ENCODE measurements at regions not wholly inside any gene's neighbourhood (a gene's known extent, or its start where the extent isn't known, plus 50 kb on each side); places are given as distances from the start of the nearest gene placed in this dataset.

DNA sequence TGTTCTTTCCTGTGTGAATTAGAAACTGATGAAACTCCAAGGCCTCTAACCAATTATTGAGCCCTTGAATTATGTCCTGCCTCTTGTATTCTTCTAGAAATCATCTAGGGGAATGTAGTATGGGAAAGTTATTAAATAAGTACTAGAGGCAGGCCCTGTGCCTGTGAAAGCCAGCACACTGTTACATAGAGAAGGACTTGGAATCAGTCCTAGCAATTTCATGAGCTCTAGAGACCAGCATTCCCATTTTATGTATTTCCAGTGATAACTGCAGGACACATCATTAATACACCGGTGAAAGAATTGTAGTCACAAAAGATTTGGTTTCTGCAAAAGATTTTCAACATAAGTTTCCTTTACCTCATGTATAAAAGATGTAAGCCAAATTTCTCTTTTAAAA lies 168.5 kb upstream of the VLDLR start:
- no peak for DNase-seq (ENCODE audit: low spot score)

- DNase-seq (ENCODE audit: low spot score), result no peak
Measured at GRCh38 chr9:2453701-2454100, 167.9 kb upstream of the VLDLR start.

DNA sequence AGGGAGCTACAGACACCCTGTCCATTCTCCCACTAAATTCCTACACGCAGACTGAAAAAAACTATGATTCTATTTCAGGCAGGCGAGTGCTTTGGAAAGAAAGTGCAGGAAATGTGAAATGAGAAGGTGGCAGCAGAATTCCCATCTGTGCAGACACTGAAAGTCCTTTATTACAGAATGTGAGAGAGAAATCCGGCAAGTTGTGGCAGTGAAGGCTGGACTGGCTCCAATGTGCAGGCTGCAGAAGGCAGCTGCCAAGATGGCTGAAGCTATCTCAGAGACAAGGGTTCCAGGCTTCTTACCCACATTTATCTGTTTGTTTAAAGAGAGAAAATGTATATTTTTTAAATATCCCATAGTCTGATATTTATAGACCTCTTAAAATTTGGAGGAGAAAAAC lies 161.8 kb upstream of the VLDLR start:
- DNase-seq (ENCODE audit: low spot score), result no peak

- peak; percentile 44 for DNase-seq (ENCODE audit: low spot score)
Measured at GRCh38 chr9:2461892-2462291, 159.7 kb upstream of the VLDLR start.

DNA sequence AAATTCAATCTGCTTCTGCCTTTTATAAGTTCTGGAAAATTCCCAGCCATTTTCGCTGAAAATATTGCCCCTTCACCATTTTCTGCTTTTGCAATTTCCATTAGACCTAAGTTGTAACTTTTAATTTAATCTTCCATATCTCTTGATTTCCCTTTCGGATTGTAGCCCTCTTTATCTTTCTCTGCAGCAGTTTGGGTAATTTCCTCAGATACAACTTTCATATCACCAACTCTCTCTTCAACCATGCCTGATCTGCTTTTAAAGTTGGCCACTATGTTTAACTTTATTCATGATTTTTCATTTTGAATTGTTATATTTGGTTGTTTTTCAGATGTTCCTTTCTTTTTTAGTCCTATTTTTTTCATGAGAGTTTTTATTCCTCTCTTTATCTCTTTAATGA lies 157.0 kb upstream of the VLDLR start:
- DNase-seq (ENCODE audit: low spot score), result no peak

- no peak for DNase-seq (ENCODE audit: low spot score)
Measured at GRCh38 chr9:2465516-2465915, 156.1 kb upstream of the VLDLR start.

DNA sequence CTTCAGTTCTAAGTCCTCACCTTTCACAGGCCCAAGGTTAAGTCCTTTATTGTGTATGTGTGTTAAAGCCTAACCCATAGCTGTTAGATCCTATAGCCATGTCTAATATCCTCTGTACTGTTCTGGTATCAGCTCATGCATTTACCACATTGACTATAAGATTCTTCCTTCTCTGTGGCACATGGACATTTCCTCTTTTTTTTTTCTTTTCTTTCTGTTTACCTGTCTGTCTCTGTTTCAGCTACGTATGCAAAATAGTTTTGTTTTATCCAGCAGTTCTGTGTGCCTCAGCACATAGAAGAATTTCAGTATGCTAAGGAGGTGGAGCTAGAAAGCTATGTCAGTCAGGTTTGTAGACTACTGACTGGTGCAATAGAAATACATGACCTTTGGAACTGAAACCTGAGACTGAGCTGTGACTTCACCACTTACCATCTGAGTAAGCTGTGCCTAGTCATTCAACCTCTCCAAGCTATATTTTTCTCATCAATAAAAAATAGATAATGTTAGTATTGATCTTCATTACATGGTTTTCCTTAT lies 155.6 kb upstream of the VLDLR start:
- DNase-seq (ENCODE audit: low spot score), result no peak

DNA sequence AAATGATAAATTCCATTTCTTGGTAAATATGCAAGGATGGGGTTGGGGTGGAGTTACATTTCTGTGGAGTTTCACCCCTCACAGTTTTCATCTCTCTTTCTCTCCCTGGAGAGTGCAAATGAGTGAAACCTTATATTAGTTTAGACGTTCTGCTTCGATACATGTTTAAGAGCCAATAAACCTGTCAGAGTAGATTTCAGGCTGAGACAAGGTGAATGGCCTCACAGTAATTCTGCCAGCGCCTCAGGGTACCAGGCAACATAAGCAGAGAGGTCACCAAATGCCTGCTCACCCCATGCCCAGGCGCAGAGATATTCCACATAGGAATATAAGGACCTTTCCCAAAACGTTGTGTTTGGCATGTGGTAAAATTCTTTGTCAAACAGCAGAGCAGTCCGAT lies 154.9 kb upstream of the VLDLR start:
- no peak for DNase-seq (ENCODE audit: low spot score)

DNA sequence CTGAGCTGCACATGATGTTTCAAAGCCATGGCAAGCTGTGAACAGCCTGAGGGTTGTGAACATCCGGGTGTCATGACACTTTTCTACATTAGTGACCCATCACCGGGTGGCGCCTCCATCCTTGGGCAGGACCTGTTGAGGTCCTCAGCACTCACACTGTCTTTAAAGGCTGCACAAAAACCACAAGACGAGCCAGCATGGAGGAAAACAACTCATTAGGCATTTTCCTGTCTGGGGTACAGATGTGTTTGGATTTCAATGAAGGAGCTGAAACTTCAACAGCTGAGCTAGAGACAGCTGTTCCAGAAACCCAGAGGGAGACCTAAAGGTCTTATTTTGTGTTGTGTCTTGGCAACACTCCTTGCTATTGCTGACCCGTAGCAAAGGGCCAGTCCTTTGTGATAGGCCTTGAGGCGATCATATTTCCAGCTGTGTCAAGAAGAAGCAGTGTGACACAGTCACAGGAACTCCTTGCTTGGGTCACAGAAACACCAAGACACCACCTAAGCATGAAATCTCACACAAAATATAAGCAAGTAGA lies 151.8 kb upstream of the VLDLR start:
- DNase-seq (ENCODE audit: low spot score), result no peak

DNA sequence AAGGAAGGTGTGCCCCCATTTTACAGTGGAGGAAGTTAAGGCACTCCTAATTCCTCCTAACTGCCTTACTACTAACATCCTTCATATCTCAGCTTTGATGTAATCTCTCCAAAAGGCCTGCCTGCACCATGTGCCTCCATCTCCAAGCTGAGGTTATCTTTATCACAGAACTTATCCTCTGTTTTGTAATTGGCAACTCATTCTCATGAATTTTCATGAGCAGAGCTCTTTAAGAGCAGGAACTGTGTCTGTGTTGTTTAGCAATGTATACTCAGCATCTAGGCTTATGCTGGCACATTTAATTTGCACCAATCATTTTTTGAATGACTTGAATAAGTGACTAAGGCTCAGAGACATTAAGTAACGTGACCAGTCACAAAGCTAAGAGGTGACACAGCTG lies 147.9 kb upstream of the VLDLR start:
- no peak for DNase-seq (ENCODE audit: low spot score)

DNA sequence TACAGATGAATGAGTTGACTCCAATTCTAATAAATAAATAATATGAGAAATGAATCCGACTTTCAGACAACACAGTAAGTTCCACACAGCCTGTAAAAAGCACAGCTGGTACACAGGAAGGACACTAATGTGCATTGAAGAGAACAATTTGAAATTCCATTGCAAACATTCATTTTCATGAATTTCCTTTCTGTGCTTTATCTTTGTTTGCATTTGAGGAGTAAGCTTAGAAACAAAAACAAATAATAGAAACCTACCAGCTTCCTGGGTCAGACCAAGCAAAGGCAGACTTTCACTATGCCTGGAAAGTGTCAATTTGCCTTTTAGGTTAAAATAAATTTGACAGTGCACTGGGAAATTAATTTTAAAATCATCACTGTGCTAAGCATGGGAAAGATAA lies 143.8 kb upstream of the VLDLR start:
- peak; percentile 11 for DNase-seq (ENCODE audit: low spot score)

GRCh38 chr9:2478421-2478820 lies 143.2 kb upstream of the VLDLR start:
- no peak for DNase-seq (ENCODE audit: low spot score)

- DNase-seq (ENCODE audit: low spot score), result no peak
Measured at GRCh38 chr9:2479056-2479565, 142.5 kb upstream of the VLDLR start.

GRCh38 chr9:2480255-2480837 lies 141.2 kb upstream of the VLDLR start:
- no peak for DNase-seq (ENCODE audit: low spot score)

DNA sequence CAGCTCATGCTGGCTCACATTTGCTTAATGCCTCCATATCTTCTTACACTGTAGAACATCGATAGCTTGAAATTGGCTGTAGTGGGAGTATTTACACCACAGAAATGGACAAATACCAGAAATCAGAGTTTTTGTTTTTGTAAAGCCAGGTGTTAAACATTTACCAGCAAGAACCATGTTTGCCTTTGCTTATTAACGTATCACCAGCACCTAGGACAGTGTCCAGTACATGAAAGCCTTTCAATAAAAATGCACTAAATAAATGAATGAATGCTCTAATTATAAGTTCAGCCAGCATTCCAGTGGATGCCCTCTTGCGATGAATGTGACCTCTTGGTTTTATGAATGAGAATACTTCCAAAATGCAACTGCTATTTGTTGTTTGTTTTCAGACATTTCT lies 140.4 kb upstream of the VLDLR start:
- DNase-seq (ENCODE audit: low spot score), result no peak

DNA sequence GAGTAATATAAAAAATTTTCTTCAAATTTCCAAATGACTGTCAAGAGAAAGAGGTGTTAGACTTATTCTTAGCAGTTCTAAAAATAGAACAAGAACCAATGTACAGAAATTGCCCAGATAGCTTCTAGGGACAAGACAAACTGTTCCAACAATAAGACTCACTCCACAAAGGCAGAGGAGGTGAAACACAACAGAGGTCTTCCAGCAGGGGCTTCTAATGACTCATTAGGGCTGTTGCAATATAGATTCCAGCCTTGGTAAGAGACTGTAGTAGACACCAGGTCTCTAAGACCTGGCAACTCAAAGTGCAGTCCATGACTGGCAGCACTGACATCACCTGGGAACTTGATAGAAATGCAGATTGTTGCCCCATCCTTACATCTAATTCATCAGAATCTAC lies 134.6 kb upstream of the VLDLR start:
- DNase-seq (ENCODE audit: low spot score), result no peak

DNA sequence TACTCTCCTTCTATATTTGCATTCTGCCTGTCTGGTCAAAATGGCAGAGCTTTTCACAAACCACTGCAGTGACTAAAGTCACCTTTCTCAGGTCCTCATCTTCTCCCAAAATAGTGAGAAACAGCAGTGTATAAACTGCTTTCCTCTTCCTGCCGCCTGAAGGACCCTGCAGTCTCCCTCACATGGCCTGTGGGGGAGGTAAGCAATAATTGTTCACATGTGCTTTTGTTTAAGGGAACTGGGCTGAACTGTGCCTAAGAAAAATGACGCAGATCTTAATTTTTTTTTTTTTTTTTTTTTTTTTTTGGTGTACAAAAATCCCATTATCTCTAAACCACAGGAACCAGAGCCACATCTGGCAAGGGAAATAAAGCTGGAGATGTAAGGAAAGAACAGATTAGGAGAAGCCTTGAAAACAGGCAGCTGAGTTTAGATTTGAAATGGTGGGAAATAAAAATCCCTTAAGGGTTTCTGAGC lies 131.7 kb upstream of the VLDLR start:
- DNase-seq (ENCODE audit: low spot score), result peak; percentile 74

- DNase-seq (ENCODE audit: low spot score), result no peak
Measured at GRCh38 chr9:2492161-2492560, 129.4 kb upstream of the VLDLR start.

- DNase-seq (ENCODE audit: low spot score), result peak; percentile 39
Measured at GRCh38 chr9:2493109-2493508, 128.5 kb upstream of the VLDLR start.

GRCh38 chr9:2493529-2493928 lies 128.1 kb upstream of the VLDLR start:
- DNase-seq (ENCODE audit: low spot score), result no peak

GRCh38 chr9:2494562-2494961 lies 127.0 kb upstream of the VLDLR start:
- peak; percentile 74 for DNase-seq (ENCODE audit: low spot score)

GRCh38 chr9:2495221-2496005 lies 126.2 kb upstream of the VLDLR start:
- no peak for DNase-seq (ENCODE audit: low spot score)

DNA sequence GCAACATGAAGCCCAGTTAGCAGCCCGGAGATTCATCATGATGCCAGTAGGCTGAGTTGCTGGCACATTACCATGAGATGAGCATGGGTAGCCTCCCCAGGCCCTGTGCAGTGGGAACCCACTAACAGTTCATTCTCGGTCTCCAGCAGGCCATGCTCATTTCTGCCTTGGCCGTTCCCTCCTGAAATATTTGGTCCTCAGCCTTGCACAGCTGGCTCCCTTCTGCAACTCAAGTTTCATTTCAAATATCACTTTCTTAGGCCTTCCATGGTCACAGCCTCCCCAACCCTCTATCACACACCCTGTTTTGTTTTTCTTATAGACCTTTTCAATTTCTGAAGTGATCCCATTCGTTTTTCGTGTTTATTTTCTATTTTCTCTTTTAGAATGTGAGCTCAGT lies 125.4 kb upstream of the VLDLR start:
- no peak for DNase-seq (ENCODE audit: low spot score)

Data from GM03348 (cell line).